A673 (cell line): ENCODE measurements at regions not wholly inside any gene's neighbourhood (a gene's known extent, or its start where the extent isn't known, plus 50 kb on each side); places are given as distances from the start of the nearest gene placed in this dataset.

ENCODE experiments used
- EZH2 ChIP-seq: fragments of 200-600 bp; sonication (generic); IDR thresholded peaks from 2 replicates; pipeline ENCODE4 v1.6.1; 2017; ENCODE audit warnings: borderline replicate concordance, low read depth, mild to moderate bottlenecking, mixed read lengths, antibody characterized with exemption, low read length; ENCODE audit not compliant: poor library complexity, severe bottlenecking
- TF ChIP-seq, protein P1 (sequence below): fragments of 300-800, 200-600 bp; sonication (generic); conservative IDR thresholded peaks from 2 replicates; pipeline ENCODE4 v1.5.1; 2017; ENCODE audit warnings: low read depth, mild to moderate bottlenecking, antibody characterized with exemption, low read length, moderate library complexity, mixed read lengths

- TF ChIP-seq, protein P1, sequence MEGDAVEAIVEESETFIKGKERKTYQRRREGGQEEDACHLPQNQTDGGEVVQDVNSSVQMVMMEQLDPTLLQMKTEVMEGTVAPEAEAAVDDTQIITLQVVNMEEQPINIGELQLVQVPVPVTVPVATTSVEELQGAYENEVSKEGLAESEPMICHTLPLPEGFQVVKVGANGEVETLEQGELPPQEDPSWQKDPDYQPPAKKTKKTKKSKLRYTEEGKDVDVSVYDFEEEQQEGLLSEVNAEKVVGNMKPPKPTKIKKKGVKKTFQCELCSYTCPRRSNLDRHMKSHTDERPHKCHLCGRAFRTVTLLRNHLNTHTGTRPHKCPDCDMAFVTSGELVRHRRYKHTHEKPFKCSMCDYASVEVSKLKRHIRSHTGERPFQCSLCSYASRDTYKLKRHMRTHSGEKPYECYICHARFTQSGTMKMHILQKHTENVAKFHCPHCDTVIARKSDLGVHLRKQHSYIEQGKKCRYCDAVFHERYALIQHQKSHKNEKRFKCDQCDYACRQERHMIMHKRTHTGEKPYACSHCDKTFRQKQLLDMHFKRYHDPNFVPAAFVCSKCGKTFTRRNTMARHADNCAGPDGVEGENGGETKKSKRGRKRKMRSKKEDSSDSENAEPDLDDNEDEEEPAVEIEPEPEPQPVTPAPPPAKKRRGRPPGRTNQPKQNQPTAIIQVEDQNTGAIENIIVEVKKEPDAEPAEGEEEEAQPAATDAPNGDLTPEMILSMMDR = no peak
- TF ChIP-seq EZH2 = no peak
Observed at GRCh38 chr1:29576510-29576909, 340.2 kb downstream of the PTPRU start.
